Neural progenitor cell (in vitro differentiated cells): ENCODE measurements at regions not wholly inside any gene's neighbourhood (a gene's known extent, or its start where the extent isn't known, plus 50 kb on each side); places are given as distances from the start of the nearest gene placed in this dataset.

Experiments used
- DNase-seq: peaks from one replicate; pipeline ENCODE4 v3.0.0-alpha.2; 2016; ENCODE audit warnings: low spot score
- H2AFZ ChIP-seq: fragments of 200-600 bp; sonication (generic); replicated peaks from 2 replicates; pipeline ENCODE4 v1.6.1; 2016; ENCODE audit warnings: antibody characterized with exemption
- H3F3A ChIP-seq: fragments of 200-600 bp; sonication (generic); 2 replicates; pipeline ENCODE4 v1.6.1; 2016; ENCODE audit warnings: antibody characterized with exemption, low read depth
- H3K27ac ChIP-seq: fragments of 200-600 bp; sonication (generic); 2 replicates; pipeline ENCODE4 v1.5.1; 2016; ENCODE audit warnings: mild to moderate bottlenecking
- H3K27me3 ChIP-seq: fragments of 200-600 bp; sonication (generic); 2 replicates; pipeline ENCODE4 v1.6.1; 2016; ENCODE audit warnings: mild to moderate bottlenecking, moderate library complexity
- H3K36me3 ChIP-seq: fragments of 200-600 bp; sonication (generic); 2 replicates; pipeline ENCODE4 v1.5.1; 2016
- H3K4me1 ChIP-seq: fragments of 200-600 bp; sonication (generic); 2 replicates; pipeline ENCODE4 v1.6.1; 2016; ENCODE audit warnings: mixed run types
- H3K4me2 ChIP-seq: fragments of 200-600 bp; sonication (generic); 2 replicates; pipeline ENCODE4 v1.6.1; 2016
- H3K4me3 ChIP-seq: fragments of 200-600 bp; sonication (generic); 2 replicates; pipeline ENCODE4 v1.5.1; 2016
- H3K79me2 ChIP-seq: fragments of 200-600 bp; sonication (generic); 2 replicates; pipeline ENCODE4 v1.6.1; 2016; ENCODE audit warnings: low read depth
- H3K9ac ChIP-seq: fragments of 200-600 bp; sonication (generic); 2 replicates; pipeline ENCODE4 v1.6.1; 2016
- H3K9me3 ChIP-seq: fragments of 200-600 bp; sonication (generic); 2 replicates; pipeline ENCODE4 v1.5.1; 2016; ENCODE audit warnings: low read depth
- H4K20me1 ChIP-seq: fragments of 200-600 bp; sonication (generic); 2 replicates; pipeline ENCODE4 v1.6.1; 2016; ENCODE audit warnings: low read depth
- H3K27ac Mint-ChIP-seq: 3 replicates; pipeline ENCODE4 v1.8.0; 2021; ENCODE audit warnings: mixed read lengths
- H3K27me3 Mint-ChIP-seq: 2 replicates; pipeline ENCODE4 v1.8.0; 2022; ENCODE audit warnings: low read depth, mild to moderate bottlenecking, inconsistent platforms, moderate library complexity, mixed read lengths; ENCODE audit not compliant: insufficient read depth
- H3K36me3 Mint-ChIP-seq: 3 replicates; pipeline ENCODE4 v1.8.0; 2021; ENCODE audit warnings: mixed read lengths
- H3K4me1 Mint-ChIP-seq: 3 replicates; pipeline ENCODE4 v1.8.0; 2021; ENCODE audit warnings: mixed read lengths
- H3K4me3 Mint-ChIP-seq: 3 replicates; pipeline ENCODE4 v1.8.0; 2021; ENCODE audit warnings: mild to moderate bottlenecking, moderate library complexity, mixed read lengths
- H3K9me3 Mint-ChIP-seq: 3 replicates; pipeline ENCODE4 v1.8.0; 2020; ENCODE audit warnings: mixed read lengths
- CTCF ChIP-seq: fragments of 200-600 bp; sonication (generic); IDR thresholded peaks from 2 replicates; pipeline ENCODE4 v1.5.1; 2017; ENCODE audit warnings: antibody characterized with exemption, mild to moderate bottlenecking
- EZH2 ChIP-seq: fragments of 200-600 bp; sonication (generic); IDR thresholded peaks from 2 replicates; pipeline ENCODE4 v1.6.1; 2017; ENCODE audit warnings: antibody characterized with exemption, mild to moderate bottlenecking, moderate library complexity
- EZH2phosphoT487 ChIP-seq: fragments of 200-600 bp; sonication (generic); IDR thresholded peaks from 2 replicates; pipeline ENCODE4 v1.6.1; 2017; ENCODE audit warnings: antibody characterized with exemption

DNA sequence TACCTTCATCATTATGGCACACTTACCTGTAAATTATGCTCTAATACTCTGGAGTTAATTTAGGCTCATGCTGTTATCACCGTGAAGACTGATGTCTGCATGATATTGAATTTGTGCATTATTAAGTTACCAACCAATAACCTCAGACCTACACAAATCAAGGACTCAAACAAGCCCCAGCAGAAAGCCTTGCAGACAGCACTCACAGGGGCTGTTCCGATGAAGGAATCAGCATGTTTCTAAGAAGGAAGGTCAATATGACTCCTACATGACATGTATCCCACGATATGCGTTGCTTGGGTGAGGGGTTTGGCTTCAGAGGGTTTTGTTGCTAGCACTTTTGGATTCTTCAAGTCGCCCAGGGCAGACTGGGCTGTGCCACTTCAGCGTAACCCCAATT, 1071.2 kb upstream of the SLC10A2 start:
- TF ChIP-seq CTCF (no peak), EZH2 (no peak), EZH2phosphoT487 (no peak)
- Mint-ChIP-seq H3K27ac (no peak overlapping the region), H3K9me3 (no peaks in the 10 kb centered on the region), H3K27me3 (no peaks in the 10 kb centered on the region), H3K36me3 (no peaks in the 10 kb centered on the region), H3K4me1 (peaks cover 6% of the 10 kb centered on the region), H3K4me3 (no peak overlapping the region)
- no peaks in the 10 kb centered on the region for H3F3A ChIP-seq
- H3K9ac ChIP-seq: no peak overlapping the region
- peak overlapping the region; percentile 31 for H2AFZ ChIP-seq
- H3K79me2 ChIP-seq: no peaks in the 10 kb centered on the region
- DNase-seq: no peak
- H3K9me3 ChIP-seq: no peaks in the 10 kb centered on the region
- H3K36me3 ChIP-seq: no peaks in the 10 kb centered on the region
- H3K4me2 ChIP-seq: no peak overlapping the region
- H3K27ac ChIP-seq: no peak overlapping the region
- H3K27me3 ChIP-seq: no peaks in the 10 kb centered on the region
- H3K4me3 ChIP-seq: no peak overlapping the region
- no peaks in the 10 kb centered on the region for H3K4me1 ChIP-seq
- H4K20me1 ChIP-seq: no peaks in the 10 kb centered on the region

- H2AFZ ChIP-seq: peak overlapping the region; percentile 68
These were observed 1066.6 kb upstream of the SLC10A2 start for GRCh38 chr13:104132849-104133248.

DNA sequence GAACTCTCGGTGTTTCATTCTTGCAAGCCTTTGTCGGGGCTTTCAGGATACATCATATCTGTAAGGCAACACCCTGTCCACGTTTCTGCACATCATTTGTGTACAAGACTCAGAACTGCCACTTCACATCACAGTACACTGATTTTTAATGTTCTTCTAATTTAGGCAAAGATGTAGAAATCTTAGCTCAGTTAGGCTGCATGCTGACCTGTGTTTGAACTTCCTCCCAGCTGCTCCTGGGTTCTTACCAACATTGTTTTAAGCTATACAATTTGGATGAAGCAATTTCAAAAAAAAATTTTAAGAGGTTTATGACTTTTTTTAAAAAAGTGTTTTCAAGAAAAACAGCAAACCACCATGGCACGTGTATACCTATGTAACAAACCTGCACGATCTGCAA, 1047.9 kb upstream of the SLC10A2 start:
- Histone ChIP-seq H3K4me1 (no peaks in the 10 kb centered on the region), H4K20me1 (no peaks in the 10 kb centered on the region), H3K27ac (no peak overlapping the region), H3F3A (no peaks in the 10 kb centered on the region), H3K27me3 (no peaks in the 10 kb centered on the region), H2AFZ (no peak overlapping the region), H3K79me2 (no peaks in the 10 kb centered on the region), H3K4me2 (no peak overlapping the region), H3K9me3 (no peaks in the 10 kb centered on the region), H3K36me3 (no peaks in the 10 kb centered on the region), H3K4me3 (no peak overlapping the region), H3K9ac (no peak overlapping the region)
- no peak overlapping the region for H3K27ac Mint-ChIP-seq
- H3K4me3 Mint-ChIP-seq: no peak overlapping the region
- H3K27me3 Mint-ChIP-seq: no peaks in the 10 kb centered on the region
- H3K9me3 Mint-ChIP-seq: peaks cover 4% of the 10 kb centered on the region
- DNase-seq: no peak
- no peaks in the 10 kb centered on the region for H3K4me1 Mint-ChIP-seq
- no peaks in the 10 kb centered on the region for H3K36me3 Mint-ChIP-seq
- TF ChIP-seq CTCF: no peak
- TF ChIP-seq EZH2phosphoT487: no peak
- TF ChIP-seq EZH2: no peak

More at GRCh38 chr13:104132849-104133248, 1066.6 kb upstream of the SLC10A2 start:
- no peaks in the 10 kb centered on the region for H3K27me3 Mint-ChIP-seq
- Histone ChIP-seq H3K27me3 (no peaks in the 10 kb centered on the region), H3K4me3 (no peak overlapping the region), H3K4me1 (no peaks in the 10 kb centered on the region), H3K36me3 (no peaks in the 10 kb centered on the region), H3K4me2 (no peak overlapping the region), H3K9ac (no peak overlapping the region), H3K27ac (no peak overlapping the region), H4K20me1 (no peaks in the 10 kb centered on the region), H3F3A (no peaks in the 10 kb centered on the region), H3K79me2 (no peaks in the 10 kb centered on the region), H3K9me3 (no peaks in the 10 kb centered on the region)
- no peaks in the 10 kb centered on the region for H3K4me1 Mint-ChIP-seq
- no peak overlapping the region for H3K4me3 Mint-ChIP-seq
- TF ChIP-seq CTCF (no peak), EZH2 (no peak), EZH2phosphoT487 (no peak)
- H3K9me3 Mint-ChIP-seq: no peaks in the 10 kb centered on the region
- DNase-seq: peak; percentile 3
- no peak overlapping the region for H3K27ac Mint-ChIP-seq
- H3K36me3 Mint-ChIP-seq: no peaks in the 10 kb centered on the region
